HG03342 (cell line): ENCODE measurements at regions not wholly inside any gene's neighbourhood (a gene's known extent, or its start where the extent isn't known, plus 50 kb on each side); places are given as distances from the start of the nearest gene placed in this dataset.

Experiments used
- ATAC-seq: cut with Tn5 transposase; IDR thresholded peaks from one replicate; pipeline ENCODE4 v1.9.1; 2021; ENCODE audit warnings: mild to moderate bottlenecking, moderate library complexity; ENCODE audit not compliant: unreplicated experiment

GRCh38 chr9:75607521-75607920, 283.0 kb upstream of the PCSK5 start:
- no peak for ATAC-seq

GRCh38 chr9:75609401-75609800, 281.1 kb upstream of the PCSK5 start:
- no peak for ATAC-seq

DNA sequence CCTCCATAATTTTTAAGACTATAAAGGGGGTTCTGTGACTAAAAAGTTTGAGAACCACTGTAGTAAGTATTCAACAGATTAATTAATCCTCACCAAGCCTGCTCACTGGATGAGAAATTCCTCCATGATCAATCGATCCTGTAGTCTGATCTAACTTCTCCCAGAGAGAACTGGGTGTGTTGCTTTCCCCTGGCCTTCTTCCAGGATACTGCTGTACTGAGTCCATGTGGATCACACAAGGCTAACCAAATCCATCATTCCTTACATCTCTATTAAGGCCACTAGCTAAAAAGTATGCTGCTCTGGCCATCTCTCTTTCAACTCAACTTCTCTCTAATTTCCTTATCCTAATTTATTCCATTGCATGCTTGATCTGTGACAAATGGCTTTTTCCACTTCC, 280.2 kb upstream of the PCSK5 start:
- no peak for ATAC-seq

GRCh38 chr9:75612205-75612604, 278.3 kb upstream of the PCSK5 start:
- no peak for ATAC-seq

DNA sequence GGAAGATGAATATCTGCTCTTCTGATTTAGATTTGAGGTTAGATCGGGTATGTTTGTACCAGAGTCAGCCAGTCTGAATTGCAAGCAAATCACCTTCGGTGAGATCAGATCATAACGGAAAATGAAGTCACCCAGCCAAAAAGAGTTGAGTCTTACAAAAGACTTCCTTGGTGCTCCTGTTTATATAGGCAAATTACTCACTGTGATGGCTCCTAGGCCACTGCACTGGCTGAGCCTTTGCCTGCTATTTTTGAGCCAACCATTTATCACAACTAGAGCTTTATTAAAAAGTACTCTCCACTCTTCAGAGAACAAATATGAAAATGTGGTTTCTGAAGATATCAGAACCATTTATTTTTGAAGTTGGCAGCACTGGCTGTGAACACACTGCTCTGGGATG, 277.7 kb upstream of the PCSK5 start:
- no peak for ATAC-seq

DNA sequence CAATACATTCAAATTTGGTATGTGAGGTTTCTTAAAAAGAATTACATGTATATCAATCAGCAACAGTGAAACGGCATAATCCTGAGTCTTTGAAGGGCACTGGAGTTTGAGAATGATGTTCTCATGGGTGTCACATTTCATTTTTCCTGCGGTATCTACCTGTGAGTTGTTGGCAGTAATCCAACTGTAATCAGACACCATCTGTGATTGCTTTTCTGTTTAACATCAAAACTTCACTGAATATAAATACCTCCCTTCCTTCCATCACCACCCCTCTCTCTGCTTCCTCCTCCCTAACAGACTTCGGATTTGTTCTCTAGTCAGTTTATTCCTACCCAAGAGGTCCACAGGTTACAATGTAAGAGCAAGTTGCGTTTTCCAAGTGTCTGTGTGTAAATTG, 275.2 kb upstream of the PCSK5 start:
- no peak for ATAC-seq

- ATAC-seq, result no peak
Observed at GRCh38 chr9:75616052-75616451, 274.4 kb upstream of the PCSK5 start.

DNA sequence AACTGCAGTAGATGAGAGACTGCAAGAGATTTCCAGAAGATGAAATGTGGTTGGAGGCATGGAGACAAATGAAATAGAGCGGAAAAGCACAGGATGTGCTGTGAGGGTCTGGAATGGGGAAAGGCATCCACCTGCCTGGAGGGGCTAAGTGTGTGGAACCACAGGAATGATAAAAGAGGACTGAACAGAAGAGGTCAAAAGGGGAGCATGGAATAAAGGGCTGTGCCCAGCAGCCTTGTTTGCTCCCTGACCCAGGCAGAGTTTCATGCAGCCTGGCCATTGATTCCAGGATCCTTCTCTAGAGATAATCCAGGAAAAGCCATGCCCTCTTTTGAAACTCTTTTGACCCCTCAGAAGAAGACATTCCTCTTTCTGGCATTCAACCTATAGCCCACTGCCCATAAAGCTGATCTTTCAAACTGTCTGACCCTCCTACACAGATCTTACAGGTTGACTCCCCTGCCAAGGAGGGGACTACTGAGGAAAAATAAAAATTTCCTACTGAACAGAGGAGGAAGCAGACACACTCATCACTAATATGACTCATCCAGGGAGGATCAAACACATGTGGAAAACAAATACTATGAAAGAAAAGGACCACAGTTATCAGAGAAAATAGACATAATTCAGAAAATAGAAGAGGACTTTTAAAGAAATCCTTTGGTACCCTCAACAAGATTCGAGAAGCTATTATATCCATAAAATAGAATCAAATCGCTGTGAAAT, 273.5 kb upstream of the PCSK5 start:
- no peak for ATAC-seq

- ATAC-seq, result no peak
Observed at GRCh38 chr9:75623462-75623861, 267.0 kb upstream of the PCSK5 start.

GRCh38 chr9:75624998-75625397, 265.5 kb upstream of the PCSK5 start:
- ATAC-seq, result no peak

DNA sequence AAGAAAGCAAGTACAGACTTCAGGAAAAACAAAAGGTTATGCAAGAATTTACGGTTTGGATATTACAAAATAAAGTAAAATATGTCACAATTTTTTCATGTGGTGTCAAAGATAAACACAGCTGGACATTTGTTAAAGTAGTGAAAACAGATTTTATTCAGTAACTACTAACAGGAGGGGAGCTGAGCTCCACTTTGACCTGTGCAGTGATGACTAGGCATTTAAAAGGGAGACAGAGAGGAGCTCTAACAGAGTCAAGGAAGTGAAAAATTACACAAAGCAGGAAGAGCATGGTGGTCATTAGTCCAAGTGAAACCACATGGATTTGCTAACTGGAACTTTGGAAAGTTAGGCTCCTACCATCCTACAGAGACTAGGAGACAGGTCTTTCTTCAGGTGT, 263.6 kb upstream of the PCSK5 start:
- no peak for ATAC-seq

GRCh38 chr9:75628952-75629351, 261.5 kb upstream of the PCSK5 start:
- ATAC-seq, result no peak

DNA sequence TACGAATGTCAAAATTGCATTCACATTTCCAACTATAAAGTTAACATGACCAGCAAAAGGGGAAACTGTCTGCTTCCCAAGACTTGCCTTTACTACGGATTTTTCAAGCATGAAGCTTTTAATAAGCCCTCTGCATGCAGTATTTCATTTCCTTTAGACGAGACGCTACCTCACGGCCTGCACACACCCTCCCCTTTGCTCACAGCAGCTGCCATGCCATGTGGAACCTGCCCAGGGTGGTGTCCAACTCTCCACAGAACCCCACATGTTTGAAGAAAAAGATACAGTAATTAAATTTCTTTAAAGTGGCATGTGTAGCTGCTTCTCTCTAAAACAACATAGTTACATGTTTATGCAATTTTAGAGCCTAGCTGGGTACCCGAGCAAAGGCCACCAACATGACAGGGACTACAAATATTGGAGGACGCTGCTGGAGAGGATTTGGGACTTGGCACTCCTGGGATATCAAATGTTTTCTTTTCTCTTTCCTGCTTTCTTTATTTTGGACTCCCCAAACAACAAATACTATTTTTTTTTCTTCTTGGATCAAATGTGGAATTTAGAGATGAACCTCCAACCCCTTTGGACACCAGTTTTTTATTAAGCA, 256.9 kb upstream of the PCSK5 start:
- no peak for ATAC-seq

DNA sequence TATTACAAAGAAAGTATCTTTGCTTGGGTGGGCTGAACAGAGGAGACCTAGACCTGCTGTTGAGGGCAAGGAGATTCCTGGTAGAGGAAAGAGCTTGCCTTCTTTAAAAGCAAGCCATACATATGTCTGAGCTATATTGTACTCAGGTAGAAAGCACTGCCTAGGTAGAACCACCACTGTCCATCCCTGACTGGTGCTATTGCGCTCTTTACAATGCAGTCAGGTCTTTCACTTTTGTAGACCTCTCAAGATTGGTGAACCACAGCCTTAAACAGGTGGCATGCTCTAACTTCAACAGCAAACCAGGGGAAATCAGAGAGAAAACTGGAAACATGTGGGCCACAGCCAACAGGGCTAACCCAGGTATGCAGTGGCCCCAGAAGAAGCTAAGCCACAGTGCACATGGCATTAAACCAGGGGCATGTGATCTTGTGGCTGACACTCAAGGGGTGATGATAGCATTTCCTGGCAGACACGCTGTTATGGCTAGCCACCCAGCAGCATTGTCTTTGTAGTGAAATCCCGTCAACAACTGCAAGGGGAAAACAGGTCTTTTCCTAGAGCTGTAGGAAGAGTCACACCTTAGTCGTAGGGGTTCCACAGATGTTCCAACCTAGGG, 253.9 kb upstream of the PCSK5 start:
- ATAC-seq, result no peak

GRCh38 chr9:75639971-75640610, 250.4 kb upstream of the PCSK5 start:
- ATAC-seq, result no peak

GRCh38 chr9:75642522-75642921, 248.0 kb upstream of the PCSK5 start:
- ATAC-seq, result no peak

- no peak for ATAC-seq
Observed at GRCh38 chr9:75644649-75645048, 245.8 kb upstream of the PCSK5 start.

DNA sequence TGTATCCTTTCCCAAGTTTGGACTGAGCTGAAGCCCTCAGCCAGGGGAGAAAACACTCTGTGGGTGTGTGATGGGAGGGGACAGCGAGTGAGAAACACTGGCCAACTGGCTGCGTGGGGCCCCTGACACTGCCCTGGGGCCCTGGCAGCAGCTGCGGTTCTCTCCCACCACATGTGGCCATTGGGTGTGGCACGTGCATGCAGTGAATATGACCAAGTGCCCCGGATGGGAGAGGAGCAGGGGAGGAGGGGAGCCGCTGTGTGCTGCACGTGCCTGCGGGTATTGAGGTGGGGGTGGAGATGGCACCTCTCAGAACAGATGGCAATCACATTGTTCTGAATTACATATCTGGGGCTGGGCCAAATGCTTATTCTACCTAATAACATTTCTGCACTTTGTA, 242.4 kb upstream of the PCSK5 start:
- ATAC-seq, result no peak

- ATAC-seq, result no peak
Observed at GRCh38 chr9:75649060-75649459, 241.4 kb upstream of the PCSK5 start.

DNA sequence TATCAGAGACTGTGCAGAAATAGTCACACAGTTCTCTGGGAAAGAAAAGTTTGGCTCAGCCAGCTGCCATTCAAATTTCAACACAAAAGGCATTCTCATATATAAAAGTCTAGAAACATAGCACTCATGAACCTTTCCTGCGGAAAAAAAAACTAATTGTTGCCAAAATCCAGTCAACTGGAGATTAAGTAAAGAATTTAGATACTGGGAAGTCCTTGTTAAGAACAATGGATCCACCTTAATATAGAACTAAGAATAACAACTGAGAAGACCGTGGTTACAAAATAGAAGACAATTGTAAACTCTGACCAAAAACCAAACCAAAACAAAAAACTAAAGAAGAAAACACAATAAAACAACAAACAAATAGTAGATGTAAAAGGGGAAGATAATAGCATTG, 238.8 kb upstream of the PCSK5 start:
- ATAC-seq, result no peak

- ATAC-seq, result no peak
Observed at GRCh38 chr9:75653335-75653734, 237.1 kb upstream of the PCSK5 start.

DNA sequence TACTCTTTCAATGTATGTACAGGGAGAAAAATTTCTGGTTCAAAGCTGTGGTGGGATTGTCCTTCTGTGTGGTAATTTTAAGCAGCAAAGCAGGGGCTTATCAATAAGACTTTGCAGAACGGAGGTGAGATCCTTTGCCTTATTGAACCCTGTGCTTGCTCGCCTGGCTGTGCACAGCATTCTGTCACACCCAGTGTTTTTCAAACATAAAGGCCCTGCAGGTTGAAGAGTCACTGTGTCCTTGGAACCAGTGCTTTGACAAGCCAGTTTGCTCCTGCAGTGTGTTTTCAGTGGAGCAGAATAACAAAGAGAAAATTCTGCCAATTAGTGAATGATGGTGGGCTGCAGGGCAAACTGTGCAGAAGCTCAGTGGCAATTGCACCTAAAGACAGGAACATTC, 236.7 kb upstream of the PCSK5 start:
- ATAC-seq, result no peak
